HG02678 (cell line): ENCODE measurements at regions not wholly inside any gene's neighbourhood (a gene's known extent, or its start where the extent isn't known, plus 50 kb on each side); places are given as distances from the start of the nearest gene placed in this dataset.
"Not testable (repeated sequence)": the region's sequence is repeated elsewhere in the genome, so short reads cannot be mapped to it uniquely, and the experiment has no call there.

Source experiments
- ATAC-seq: cut with Tn5 transposase; IDR thresholded peaks from one replicate; pipeline ENCODE4 v1.9.1; 2021; ENCODE audit warnings: mild to moderate bottlenecking, moderate library complexity; ENCODE audit not compliant: unreplicated experiment

DNA sequence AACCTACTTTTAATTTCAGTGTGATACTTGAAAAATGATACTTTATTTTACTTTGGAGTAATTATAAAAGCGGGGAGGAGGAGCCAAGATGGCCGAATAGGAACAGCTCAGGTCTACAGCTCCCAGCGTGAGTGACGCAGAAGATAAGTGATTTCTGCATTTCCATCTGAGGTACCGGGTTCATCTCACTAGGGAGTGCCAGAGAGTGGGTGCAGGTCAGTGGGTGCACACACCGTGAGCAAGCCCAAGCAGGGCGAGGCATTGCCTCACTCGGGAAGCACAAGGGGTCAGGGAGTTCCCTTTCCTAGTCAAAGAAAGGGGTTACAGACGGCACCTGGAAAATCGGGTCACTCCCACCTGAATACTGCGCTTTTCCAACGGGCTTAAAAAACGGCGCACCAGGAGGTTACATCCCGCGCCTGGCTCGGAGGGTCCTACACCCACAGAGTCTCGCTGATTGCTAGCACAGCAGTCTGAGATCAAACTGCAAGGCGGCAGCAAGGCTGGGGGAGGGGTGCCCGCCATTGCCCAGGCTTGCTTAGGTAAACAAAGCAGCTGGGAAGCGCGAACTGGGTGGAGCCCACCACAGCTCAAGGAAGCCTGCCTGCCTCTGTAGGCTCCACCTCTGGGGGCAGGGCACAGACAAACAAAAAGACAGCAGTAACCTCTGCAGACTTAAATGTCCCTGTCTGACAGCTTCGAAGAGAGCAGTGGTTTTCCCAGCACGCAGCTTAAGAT is 640.3 kb downstream of the EPHA3 start:
- ATAC-seq: not testable (repeated sequence)

DNA sequence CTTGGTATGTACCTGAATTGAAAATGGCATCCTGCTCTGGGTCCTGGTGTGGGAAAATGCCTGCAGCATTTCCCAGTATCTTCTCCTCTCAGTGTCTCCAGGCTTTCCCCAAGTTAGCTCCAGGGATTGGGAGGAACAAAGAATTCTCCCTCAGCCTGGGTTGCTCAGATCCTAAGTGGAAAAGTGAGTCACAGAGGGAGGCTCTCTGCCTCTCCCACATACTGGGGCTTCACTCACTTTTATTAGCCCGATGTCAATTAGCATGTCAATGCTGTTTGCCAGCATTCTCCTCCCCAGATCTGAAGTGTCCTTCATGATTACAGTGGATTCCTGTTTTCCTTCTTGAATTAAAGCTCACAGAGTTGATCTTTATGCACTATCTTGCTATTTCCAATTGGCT is 655.0 kb downstream of the EPHA3 start:
- ATAC-seq: no peak

DNA sequence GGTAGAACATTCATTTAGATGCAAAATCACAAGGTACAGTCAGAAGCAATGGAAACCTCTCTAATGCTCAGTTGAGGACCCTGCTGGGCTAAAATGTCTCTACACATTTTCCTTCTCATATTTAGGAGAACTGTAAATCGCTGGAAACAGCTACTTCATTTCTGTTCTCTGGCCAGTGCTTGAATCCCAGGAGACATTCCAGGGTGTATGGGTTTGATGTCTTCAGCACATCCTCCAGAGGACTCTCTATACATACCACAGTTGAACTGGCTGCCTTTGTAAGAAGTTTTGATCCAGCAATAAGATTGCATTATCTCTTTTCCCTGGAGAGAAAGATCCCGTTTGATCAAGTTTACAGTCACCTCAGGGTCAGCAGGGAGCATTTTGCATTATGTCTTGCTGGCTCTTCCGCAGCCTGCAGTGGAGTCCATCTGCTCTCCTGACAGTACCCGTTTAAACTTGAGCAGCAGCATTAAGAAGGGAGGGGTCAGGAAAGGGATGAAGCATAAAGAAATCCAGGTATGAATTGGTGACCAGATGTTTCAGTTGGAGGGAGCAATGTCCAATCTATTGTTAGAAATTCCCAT is 676.0 kb downstream of the EPHA3 start:
- no peak for ATAC-seq

DNA sequence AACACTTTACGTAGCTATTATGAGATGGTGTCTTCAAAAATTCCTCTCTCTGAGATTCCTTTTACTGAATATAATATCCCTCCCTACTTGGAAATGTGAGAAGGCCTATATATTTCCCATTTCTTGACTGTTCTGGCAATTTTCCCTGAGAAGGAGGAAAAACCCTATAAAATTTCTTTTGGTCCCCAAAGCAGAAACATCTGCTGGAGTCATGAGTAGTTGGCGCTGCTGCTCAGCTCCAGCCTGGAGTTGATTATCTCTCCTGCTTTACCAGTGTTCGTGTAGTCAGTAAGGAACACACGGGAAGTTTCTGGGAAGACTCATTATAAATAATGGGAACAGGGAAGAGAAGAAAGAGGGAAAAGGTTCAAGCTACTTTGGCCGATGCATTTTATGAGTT is 680.1 kb downstream of the EPHA3 start:
- ATAC-seq: no peak

DNA sequence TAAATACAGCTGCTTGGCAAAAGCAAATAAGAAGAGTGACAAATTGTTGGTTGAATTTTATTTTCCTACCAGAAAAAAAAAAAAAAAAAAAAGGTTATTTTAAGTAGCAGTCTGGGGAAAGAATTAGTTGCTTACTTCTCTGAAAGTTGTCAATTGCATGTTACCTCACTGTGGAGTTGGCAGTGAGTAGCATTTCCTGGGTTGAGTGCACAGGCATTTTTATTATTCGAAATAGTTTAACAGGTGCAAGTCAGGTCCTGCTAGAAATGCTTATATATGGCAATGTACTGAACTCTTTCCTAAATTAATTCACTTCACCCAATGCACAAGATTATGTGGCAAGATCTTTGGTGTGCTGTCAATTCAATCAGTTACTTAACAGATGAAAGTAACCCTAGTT is 680.6 kb downstream of the EPHA3 start:
- no peak for ATAC-seq

DNA sequence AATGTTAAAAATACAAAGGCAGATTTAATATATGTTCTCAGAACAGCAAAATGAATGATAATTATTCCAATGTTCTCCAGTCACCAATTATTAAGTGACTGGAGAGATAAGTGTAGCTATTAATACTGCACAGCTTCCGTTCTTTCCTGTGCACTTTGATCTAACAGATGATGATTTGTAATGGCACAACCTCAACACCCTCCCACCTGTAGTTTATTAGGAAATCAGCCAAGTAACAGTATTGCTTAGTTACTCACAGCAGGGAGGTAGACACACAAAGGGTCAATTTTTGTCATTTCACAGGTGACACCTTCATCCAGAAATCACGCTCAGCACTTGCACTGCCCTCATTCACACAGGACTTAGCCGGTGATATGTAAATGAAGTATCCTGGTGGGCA is 688.1 kb downstream of the EPHA3 start:
- ATAC-seq: no peak

DNA sequence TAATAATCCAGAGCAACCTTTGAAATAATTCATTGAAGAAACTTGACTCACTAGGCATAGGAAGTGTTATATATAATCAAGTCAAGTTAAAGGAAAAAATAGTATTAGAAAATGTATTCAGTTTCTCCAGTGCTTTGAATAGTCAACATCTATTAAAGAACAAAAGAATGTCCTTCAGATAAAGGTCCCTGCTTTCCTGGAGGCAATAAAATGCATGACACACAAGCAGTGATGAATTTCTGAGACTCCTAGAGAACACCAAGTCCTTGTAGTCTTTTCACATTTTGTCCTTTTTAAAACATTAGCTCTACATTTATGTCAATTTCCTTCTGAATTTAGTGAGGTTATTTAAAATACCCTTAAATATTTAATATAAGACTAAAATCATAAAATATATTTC is 695.5 kb downstream of the EPHA3 start:
- no peak for ATAC-seq

DNA sequence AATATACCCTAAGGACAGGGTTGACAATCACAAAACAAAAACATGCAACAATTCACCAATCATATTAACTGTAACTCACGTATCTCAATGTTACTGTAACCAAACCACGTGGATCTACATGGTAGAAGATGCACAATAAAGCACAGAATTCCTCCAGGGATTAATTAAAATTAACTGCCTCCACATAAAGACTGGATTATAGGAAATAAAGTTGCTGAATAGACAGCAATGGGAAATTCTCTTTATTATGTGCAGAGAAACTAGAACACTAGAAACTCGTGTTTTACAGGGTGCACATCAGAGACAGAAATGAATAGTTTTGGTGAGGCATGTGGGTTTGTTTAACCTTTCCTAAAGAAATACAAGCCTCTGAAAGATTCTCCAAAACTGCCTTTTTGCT is 696.3 kb downstream of the EPHA3 start:
- no peak for ATAC-seq

DNA sequence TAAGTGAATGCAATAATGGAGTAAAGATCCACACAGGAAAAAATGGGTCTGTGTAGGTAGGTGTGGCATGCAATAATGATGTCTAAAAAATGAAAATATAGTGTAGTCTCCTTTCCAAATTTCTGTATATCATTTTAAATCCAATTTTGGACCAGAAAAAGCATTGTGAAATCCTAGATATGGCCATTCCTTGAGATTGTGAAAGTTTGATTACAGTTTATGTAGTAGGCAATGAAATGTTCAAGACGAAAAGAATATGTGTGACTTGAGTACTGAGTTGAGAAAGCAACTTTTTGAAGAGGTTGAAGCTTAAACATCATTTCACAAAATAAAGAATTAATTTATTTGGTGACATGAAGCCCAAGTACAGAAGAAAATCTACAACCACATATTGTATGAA is 698.7 kb downstream of the EPHA3 start:
- no peak for ATAC-seq

DNA sequence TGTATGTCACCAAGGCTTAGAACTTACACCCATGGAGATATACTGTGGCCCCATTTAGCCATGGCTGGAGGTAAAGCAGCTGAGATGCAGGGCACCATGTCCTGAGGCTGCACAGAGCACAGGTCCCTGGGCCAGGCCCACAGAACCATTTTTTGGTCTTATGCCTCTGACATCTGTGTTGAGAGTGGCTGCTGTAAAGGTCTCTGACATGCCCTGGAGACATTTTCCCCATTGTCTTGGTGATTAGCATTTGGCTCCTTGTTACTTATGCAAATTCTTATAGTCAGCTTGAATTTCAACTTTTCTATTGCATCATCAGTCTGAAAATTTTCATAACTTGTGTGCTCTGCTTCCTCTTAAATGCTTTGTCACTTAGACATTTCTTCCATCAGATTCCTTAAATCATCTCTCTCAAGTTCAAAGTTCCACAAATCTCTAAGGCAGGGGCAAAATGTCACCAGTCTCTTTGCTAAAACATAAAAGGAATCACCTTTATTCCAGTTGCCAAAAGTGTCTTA is 701.3 kb downstream of the EPHA3 start:
- no peak for ATAC-seq

DNA sequence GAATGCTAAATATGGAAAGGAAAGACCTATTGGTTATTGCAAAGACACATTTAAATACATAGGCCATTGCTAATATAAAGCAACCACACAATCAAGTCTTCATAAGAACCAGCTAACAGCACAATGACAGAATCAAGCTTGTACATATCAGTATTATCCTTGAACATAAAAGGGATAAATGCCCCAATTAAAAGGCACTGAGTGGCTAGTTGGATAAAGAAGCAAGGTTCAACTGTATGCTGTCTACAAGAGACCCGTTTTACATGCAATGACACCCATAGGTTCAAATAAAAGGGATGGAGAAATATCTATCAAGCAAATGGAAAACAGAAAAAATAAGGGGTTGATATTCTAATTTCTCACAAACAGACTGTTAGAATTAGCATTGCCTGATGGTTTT is 706.1 kb downstream of the EPHA3 start:
- no peak for ATAC-seq

DNA sequence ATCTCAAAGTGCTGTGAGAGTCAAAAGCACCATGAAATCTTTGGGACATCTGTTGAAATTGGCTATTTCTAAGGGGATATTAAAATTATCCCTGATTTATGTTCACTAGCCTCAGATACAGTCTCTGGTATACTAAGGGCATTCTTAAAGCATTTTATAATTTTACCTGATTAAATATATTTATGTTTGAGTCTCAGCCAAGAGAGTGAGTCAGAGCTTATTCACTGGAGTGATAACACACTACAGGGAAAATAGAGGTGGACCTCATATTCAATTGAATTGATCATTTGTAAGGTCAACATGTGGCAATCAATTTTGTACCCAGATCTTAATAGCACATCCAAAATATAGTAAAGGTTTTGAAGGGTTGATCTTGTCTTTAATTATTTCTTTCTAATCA is 733.6 kb downstream of the EPHA3 start:
- ATAC-seq: no peak

DNA sequence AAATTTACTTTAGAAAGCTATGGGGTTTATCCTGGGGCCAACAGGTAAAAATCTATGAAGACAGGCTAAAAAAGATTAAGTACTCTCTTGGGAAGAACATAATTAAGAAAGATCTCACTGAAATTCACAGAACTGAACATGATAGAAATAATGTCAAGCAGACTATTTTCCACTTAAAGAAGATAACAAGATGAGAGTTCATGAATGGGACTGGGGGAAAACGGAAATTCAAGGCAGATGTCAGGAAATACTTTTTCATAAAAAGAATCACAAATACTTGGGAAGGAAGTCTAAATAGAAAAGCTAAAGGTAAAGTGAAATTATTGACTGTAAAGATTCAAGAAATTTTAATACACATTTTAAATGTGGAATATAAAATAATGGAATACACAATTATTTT is 737.6 kb downstream of the EPHA3 start:
- no peak for ATAC-seq

DNA sequence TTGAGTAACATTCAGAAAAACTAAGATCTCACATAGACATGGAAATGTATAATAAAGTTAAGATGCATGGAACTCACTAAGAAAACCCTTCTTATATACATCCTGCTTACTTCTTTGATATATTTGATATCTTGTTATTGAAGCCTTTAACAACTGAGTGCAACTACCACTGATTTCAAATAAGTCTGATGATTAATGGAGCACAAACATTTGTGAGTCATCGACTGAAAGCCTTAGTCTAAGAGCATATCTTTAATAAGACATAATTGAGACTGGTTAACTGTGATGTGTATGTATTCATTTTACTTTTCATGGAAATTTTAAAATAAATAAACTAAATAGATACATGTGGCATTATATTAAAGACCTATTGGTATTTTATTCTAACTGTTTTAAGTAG is 740.5 kb downstream of the EPHA3 start:
- no peak for ATAC-seq

DNA sequence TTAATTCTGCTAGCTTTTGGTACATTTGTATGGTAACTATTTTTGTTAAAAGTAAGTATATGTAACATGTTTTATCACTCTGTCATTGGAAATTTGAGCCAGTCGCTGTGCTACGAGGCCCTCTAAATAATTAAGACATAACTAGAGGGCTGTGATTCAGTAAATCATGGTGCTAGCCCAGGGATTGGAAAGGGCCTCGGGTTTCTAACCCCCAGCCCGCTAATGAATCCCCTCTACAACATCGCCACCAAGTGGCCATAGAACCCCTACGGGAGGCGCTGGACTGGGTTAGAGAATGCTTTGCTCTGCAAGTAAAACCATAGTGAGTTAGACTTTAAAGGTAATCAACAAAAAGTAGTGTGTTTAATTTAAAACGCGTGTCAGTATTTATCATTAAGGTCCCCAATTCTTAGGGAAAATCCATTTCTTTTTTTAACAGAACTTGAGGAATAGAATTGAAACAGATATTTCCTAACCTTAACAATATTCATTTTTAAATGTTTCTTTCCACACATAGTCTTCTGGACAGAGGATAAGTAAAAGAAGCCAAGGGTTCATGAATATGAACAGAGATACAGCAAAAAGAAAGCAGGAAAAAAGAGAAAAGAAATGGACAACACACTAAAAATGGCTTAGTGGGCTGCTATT is 744.7 kb downstream of the EPHA3 start:
- no peak for ATAC-seq

DNA sequence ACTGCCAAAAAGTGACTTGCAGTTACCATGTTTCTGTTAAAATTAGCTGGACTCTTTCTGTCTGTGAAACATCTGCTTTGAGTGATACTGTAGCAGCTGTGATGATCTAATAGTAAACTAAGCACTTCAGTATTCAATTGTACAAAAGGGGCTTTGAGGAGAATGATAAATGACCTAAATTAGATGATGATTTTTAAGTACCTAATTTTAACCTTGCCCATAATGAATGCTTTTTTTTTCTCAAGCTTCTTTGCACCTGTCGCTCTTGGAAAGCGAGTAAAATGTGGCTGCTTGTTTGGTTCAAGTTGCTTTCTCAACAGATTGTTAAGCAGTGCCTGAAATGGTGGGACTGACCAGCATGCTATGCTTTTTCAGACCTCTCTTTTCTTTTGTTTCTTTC is 752.3 kb downstream of the EPHA3 start:
- no peak for ATAC-seq

DNA sequence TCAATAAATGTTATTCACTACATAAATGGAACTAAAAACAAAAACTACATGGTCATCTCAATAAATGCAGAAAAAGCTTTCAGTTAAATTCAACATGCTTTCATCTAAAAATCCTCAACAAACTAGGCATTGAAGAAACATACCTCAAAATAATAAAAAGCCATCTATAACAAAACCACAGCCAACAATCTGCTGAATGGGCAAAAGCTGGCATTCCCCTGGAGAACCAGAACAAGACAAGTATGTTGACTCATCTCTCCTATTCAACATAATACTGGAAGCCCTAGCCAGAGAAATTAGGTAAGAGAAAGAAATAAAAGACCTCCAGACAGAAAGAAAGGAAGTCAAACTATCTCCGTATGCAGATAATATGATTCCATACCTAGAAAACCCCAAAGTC is 759.9 kb downstream of the EPHA3 start:
- no peak for ATAC-seq

DNA sequence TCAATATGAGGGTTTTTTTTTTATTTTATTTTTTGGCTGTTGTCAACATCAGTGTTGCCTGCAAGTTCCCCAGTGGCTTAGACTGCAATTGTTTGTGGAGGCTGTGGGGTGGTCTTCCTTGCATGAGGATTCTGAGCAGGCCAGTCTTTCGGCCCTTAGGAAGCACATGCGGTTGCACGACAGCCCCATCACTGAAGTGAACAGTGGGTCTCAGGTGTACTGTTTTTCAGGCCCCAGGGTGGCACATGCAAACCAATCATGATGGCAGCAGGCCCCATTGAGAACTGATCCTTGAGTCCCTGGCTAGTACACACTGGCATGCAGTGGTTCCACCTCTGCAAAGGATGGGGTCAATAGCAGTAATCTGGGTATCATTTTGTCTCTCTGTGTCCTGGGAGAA is 768.7 kb downstream of the EPHA3 start:
- ATAC-seq: no peak

DNA sequence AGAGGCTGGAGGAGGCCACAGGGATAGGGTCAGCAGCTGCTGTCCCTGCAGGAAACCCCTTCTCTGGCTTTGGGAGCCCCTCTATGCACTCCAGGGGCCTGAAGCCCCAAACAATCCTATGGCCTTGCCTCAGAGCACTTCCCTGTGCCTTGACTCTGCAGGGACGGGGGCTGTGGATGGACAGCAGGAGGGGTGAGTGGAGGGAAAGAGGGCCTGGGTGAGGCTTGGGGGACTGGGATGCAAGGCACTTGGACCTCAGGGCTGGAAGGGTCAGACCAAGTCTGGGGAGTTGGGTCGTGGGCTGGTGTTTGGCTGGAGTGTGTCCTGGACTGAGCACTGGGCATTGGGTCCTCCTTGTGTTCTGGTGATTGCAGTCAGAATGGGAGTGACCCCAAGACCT is 769.8 kb downstream of the EPHA3 start:
- no peak for ATAC-seq

DNA sequence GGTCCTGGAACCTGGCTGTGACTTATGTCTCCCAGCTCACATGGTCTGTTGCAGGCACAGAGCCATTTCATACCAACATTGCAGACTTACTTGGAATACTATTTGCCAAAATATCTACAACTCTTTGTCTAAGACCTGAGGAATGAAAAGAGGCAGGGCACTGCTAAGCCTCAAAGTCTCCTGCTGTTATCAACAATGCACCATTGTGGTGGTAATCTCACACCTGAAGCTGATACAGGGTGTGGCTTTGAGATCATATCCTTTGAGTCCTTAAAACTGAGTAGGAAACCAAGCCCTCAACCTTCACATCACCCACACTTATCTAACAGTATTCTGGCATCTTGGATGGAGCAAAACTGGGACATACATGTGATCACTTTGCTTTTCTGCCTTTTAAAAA is 782.0 kb downstream of the EPHA3 start:
- no peak for ATAC-seq

DNA sequence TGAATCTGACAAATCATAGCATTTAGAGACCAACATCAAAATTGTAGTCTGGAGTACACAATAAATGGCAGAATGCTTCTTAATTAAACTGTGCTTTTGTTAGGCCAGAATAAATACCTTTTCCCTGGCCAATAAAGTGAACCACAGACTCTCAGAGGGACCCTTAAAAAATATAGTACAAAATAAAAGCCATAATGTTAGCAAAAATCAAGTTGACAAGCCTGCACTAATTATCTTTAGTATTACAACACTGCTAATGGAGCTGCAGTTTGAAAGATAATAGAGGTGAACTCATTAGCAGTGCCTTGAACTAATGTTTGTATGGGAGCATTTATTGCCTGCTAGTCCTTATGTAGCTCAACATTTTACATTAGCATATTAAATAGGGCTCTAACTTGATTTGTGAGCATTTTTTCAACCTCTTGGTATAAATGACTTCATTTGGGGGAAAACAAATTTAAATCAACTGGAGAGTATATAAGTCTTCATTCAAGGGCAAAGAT is 801.3 kb downstream of the EPHA3 start:
- ATAC-seq: no peak

DNA sequence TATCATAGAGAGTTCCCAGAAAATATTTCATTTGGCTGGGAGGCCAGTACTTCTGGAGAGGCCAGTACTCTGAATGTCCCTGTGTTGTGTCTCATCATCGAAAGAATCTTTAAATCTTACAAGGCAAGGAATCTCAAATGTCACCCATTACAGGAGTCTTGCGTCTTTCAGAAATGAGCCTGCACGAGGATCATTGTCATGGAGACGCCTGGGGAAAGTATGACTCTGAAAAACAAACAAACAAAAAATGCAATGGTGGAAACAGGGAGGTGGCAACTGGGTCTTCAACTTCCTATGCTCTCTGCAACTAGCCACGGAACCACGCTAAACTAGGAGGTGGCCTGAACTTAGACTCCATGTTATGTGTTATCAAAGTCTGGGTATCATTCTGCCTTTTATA is 804.6 kb downstream of the EPHA3 start:
- ATAC-seq: no peak
